Epithelial cell of esophagus (primary cell): ENCODE measurements at regions not wholly inside any gene's neighbourhood (a gene's known extent, or its start where the extent isn't known, plus 50 kb on each side); places are given as distances from the start of the nearest gene placed in this dataset.
A peak's percentile ranks its signal among the peaks of the same experiment; 100 is the strongest.

ENCODE experiments used
- DNase-seq: peaks from one replicate; pipeline ENCODE4 v3.0.0; 2010; ENCODE audit warnings: low read depth
- H3K4me3 ChIP-seq: 2 replicates; pipeline ENCODE4 v1.5.1; 2011; ENCODE audit warnings: mild to moderate bottlenecking, low read length, control low read depth
- CTCF ChIP-seq: IDR thresholded peaks from 2 replicates; pipeline ENCODE4 v1.5.1; 2011; ENCODE audit warnings: low read depth, mild to moderate bottlenecking, low read length, control low read depth, inconsistent platforms; ENCODE audit not compliant: insufficient read depth; ENCODE audit errors: missing control alignments

DNA sequence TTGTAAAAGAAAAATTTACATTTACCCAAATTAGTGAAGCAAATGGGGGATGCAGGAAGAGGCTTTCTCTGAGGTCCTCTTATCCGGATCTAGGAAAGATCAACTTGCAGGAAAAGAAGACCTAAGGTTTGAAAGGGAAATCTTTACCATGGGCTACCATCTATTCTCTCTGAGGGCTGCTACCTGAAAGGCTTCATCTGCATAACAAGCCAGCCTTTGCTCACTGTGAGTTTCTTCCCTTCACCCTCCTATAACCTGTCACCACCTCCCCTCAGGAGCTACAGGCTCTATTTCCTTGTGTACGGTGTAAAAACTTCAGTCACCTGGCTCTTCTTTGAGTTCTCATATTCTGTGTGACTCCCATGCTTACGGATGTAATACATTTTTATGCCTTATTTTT is 118.6 kb upstream of the BEND4 start:
- DNase-seq = no peak
- H3K4me3 ChIP-seq = no peak overlapping the region

GRCh38 chr4:42277291-42277690 is 120.0 kb upstream of the SHISA3 start:
- DNase-seq = peak; percentile 17
- no peak for TF ChIP-seq CTCF
- no peak overlapping the region for H3K4me3 ChIP-seq

More for the DNA sequence above, 118.6 kb upstream of the BEND4 start:
- TF ChIP-seq CTCF = no peak

DNA sequence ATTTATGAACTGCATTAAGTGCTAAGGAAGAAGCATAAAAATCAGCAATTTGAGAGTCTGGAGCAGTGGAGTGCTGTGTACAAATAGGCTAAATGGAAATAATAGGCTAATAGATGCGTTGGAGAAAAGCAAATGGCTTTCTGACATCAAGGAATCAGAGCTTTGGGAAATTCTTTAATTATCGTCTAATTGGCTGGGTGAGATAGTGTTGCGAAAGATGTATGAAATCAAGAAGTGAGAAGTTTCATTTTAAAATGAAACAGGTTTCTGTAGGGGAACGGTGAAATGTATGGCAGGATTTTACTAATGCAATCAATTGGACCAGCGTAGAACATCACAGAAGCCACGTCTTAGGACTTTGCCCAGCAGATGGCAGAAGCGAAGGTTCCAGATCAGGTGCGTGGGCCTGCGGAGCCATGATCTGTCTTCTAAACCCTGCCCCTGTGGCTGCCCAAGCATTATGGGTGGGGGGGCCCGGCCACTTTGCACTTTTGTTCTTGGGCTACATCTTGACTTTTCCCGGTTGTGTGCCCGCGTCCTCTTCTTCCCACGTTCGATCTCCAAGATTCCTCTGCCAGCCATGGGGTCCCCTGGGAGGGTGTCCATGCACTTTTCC is 118.5 kb upstream of the SHISA3 start:
- no peak for TF ChIP-seq CTCF
- H3K4me3 ChIP-seq = no peak overlapping the region
- DNase-seq = no peak

DNA sequence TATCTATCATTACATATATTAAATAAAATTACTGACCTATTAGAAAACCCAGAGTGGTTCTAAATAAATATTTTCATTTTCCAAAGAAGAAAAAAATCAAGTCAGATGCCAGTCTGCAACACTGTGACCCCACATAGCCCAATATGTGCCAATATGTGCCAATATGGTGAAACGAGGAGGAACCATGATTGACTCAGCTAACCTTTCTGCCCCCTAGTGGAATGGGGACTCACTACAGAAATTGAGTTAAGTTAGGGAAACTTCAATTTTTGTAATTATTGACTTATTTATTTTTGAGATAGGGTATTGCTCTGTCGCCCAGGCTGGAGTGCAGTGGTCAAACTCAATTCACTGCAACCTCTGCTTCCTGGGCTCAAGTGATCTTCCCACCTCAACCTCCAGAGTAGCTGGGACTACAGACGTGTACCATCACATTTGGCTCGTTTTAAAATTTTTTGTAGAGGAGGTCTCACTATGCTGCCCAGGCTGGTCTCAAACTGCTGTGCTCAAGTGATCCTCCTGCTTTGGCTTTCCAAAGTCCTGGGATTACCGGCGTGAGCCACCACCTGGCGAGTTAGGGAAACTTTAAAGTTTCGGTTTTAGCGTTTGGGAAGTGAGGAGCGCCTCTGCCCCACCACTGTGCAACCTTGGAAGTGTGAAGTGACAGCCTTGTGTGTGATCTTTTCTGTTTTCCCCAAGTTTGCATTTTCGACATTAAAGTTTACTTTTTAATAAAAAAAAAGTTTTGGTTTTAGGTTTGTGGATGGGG is 116.8 kb upstream of the SHISA3 start:
- no peak overlapping the region for H3K4me3 ChIP-seq
- TF ChIP-seq CTCF = peak; percentile 63
- peak; percentile 28 for DNase-seq

GRCh38 chr4:42281324-42282020 is 115.8 kb upstream of the SHISA3 start:
- peak; percentile 4 for DNase-seq
- no peak for TF ChIP-seq CTCF
- H3K4me3 ChIP-seq = no peak overlapping the region

GRCh38 chr4:42282081-42282901 is 115.0 kb upstream of the SHISA3 start:
- peak; percentile 67 for TF ChIP-seq CTCF
- no peak overlapping the region for H3K4me3 ChIP-seq
- peak; percentile 73 for DNase-seq
